ENCODE measurements at regions not wholly inside any gene's neighbourhood (a gene's known extent, or its start where the extent isn't known, plus 50 kb on each side); places are given as distances from the start of the nearest gene placed in this dataset.

DNA sequence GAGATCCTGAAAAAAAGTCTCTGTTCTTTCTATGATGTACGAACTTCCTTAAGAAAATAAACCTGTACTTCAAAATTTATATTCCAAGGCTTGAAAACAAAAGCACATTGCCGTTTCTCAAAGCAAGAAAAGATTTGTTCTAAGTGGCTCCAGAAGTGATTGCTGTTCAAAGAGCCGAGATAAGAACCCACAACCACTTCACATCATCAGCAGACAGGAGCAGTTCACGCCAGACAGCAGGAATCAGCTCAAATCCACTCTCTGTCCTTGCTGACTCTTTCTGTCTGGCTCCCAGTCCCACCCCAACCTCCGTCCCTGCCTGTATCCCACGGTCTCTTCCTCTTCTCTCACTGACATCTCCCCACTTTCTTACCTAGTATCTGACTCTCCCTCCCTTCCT lies 85.0 kb upstream of the MYOCD start:
- TF ChIP-seq YY1 (IDR thresholded peaks at IDR 0.05; ENCODE audit: insufficient read depth, insufficient read length) (no peak), SUZ12 (IDR thresholded peaks at IDR 0.05; ENCODE audit: extremely low read depth, insufficient read depth, insufficient read length) (no peak), ZNF274 (IDR thresholded peaks at IDR 0.05; ENCODE audit: low read depth, low read length) (no peak)
